IMR-90 (cell line): ENCODE measurements at regions not wholly inside any gene's neighbourhood (a gene's known extent, or its start where the extent isn't known, plus 50 kb on each side); places are given as distances from the start of the nearest gene placed in this dataset.

Experiments
- ATAC-seq: fragments of 200-7000 bp; cut with Tn5 transposase; 2 replicates; pipeline ENCODE4 v1.9.1; 2020; ENCODE audit warnings: low read depth, mild to moderate bottlenecking, moderate library complexity
- BruUV-seq: library from RNA; stranded (reverse); fragments of 400-500 nt; replicated peaks from 2 replicates; lab custom pipeline; 2021; lab: Mats Ljungman, UMichigan
- CTCF ChIA-PET: fragments of 300-600 bp; formaldehyde crosslinking; extraction: SDS; loops from one replicate; lab custom pipeline; 2021; ENCODE audit warnings: antibody characterized with exemption; lab: Yijun Ruan, JAX
- POLR2A ChIA-PET: fragments of 300-600 bp; sonication (Branson Sonifier 250); formaldehyde crosslinking; loops from one replicate; lab custom pipeline; 2022; ENCODE audit warnings: antibody characterized with exemption; ENCODE audit not compliant: unreplicated experiment; lab: Charles Lee
- DNase-seq: peaks from one replicate; pipeline ENCODE4 v3.0.0; 2013
- H2AFZ ChIP-seq: replicated peaks from 2 replicates; pipeline ENCODE3; 2013; ENCODE audit warnings: low read length, mild to moderate bottlenecking; ENCODE audit not compliant: poor library complexity
- H2AK5ac ChIP-seq: 2 replicates; pipeline ENCODE4 v1.6.1; 2013; ENCODE audit warnings: low read depth, low read length, inconsistent platforms
- H2AK9ac ChIP-seq: replicated peaks from 2 replicates; pipeline ENCODE3; 2013; ENCODE audit warnings: mild to moderate bottlenecking, low read depth, low read length, moderate library complexity; ENCODE audit not compliant: poor library complexity
- H2BK120ac ChIP-seq: 2 replicates; pipeline ENCODE4 v1.6.1; 2013; ENCODE audit warnings: low read depth, low read length, inconsistent platforms
- H2BK15ac ChIP-seq: 3 replicates; pipeline ENCODE4 v1.6.1; 2013; ENCODE audit warnings: low read depth, low read length, inconsistent platforms
- H2BK20ac ChIP-seq: 2 replicates; pipeline ENCODE4 v1.6.1; 2013; ENCODE audit warnings: low read depth, mild to moderate bottlenecking, inconsistent platforms, low read length, moderate library complexity
- H2BK5ac ChIP-seq: 2 replicates; pipeline ENCODE4 v1.6.1; 2013; ENCODE audit warnings: mild to moderate bottlenecking, low read depth, low read length, inconsistent platforms; ENCODE audit not compliant: poor library complexity, severe bottlenecking
- H3K14ac ChIP-seq: replicated peaks from 2 replicates; pipeline ENCODE4 v1.6.1; 2013; ENCODE audit warnings: low read depth, low read length, inconsistent platforms
- H3K18ac ChIP-seq: 2 replicates; pipeline ENCODE4 v1.6.1; 2013; ENCODE audit warnings: low read depth, low read length, control low read depth
- H3K23ac ChIP-seq: 2 replicates; pipeline ENCODE4 v1.6.1; 2013; ENCODE audit warnings: low read depth, low read length, inconsistent platforms
- H3K27ac ChIP-seq: 2 replicates; pipeline ENCODE4 v1.5.1; 2013; ENCODE audit warnings: mild to moderate bottlenecking, control low read depth, low read length; ENCODE audit not compliant: insufficient read depth
- H3K27me3 ChIP-seq: 2 replicates; pipeline ENCODE4 v1.6.1; 2013; ENCODE audit warnings: low read length; ENCODE audit not compliant: control insufficient read depth, insufficient read depth
- H3K36me3 ChIP-seq: 2 replicates; pipeline ENCODE4 v1.6.1; 2013; ENCODE audit warnings: low read length, mixed read lengths; ENCODE audit not compliant: control insufficient read depth, insufficient read depth
- H3K4ac ChIP-seq: 2 replicates; pipeline ENCODE4 v1.6.1; 2013; ENCODE audit warnings: low read depth, low read length, inconsistent platforms
- H3K4me1 ChIP-seq: 2 replicates; pipeline ENCODE4 v1.6.1; 2013; ENCODE audit warnings: low read length, mixed read lengths; ENCODE audit not compliant: control insufficient read depth, insufficient read depth
- H3K4me2 ChIP-seq: 2 replicates; pipeline ENCODE4 v1.6.1; 2013; ENCODE audit warnings: low read depth, mild to moderate bottlenecking, control low read depth, low read length, moderate library complexity
- H3K4me3 ChIP-seq: 2 replicates; pipeline ENCODE4 v1.5.1; 2013; ENCODE audit warnings: low read depth, mild to moderate bottlenecking, control low read depth, low read length, moderate library complexity; ENCODE audit not compliant: insufficient read depth
- H3K56ac ChIP-seq: 2 replicates; pipeline ENCODE4 v1.6.1; 2013; ENCODE audit warnings: low read length, inconsistent platforms; ENCODE audit not compliant: insufficient read depth; ENCODE audit errors: extremely low read depth
- H3K79me1 ChIP-seq, 2 experiments: 2 replicates each; pipeline ENCODE4 v1.6.1; 2013; ENCODE audit warnings: low read length in 2 of 2, inconsistent platforms in 1 of 2, low read depth in 1 of 2
- H3K9ac ChIP-seq: 2 replicates; pipeline ENCODE4 v1.6.1; 2013; ENCODE audit warnings: low read depth, low read length, control low read depth
- H3K9me1 ChIP-seq: 2 replicates; pipeline ENCODE4 v1.6.1; 2013; ENCODE audit warnings: low read length, inconsistent platforms; ENCODE audit not compliant: insufficient read depth
- H3K9me3 ChIP-seq: 2 replicates; pipeline ENCODE4 v1.6.1; 2013; ENCODE audit warnings: low read length; ENCODE audit not compliant: control insufficient read depth, insufficient read depth
- H4K20me1 ChIP-seq: 2 replicates; pipeline ENCODE4 v1.6.1; 2013; ENCODE audit warnings: low read length, inconsistent platforms; ENCODE audit not compliant: insufficient read depth
- H4K5ac ChIP-seq: 2 replicates; pipeline ENCODE4 v1.6.1; 2013; ENCODE audit warnings: mild to moderate bottlenecking, low read depth, low read length, control low read depth
- H4K8ac ChIP-seq, 2 experiments: 2 replicates each; pipeline ENCODE4 v1.6.1; 2013; ENCODE audit warnings: low read depth in 2 of 2, low read length in 2 of 2, control low read depth in 1 of 2, inconsistent platforms in 1 of 2
- H4K91ac ChIP-seq: 2 replicates; pipeline ENCODE4 v1.6.1; 2013; ENCODE audit warnings: low read depth, low read length, inconsistent platforms; ENCODE audit not compliant: insufficient read depth
- CTCF ChIP-seq: conservative IDR thresholded peaks from 2 replicates; pipeline ENCODE4 v1.5.1; 2012; ENCODE audit warnings: mild to moderate bottlenecking, low read depth, low read length, improper control_type of control experiment
- MXI1 ChIP-seq: IDR thresholded peaks from 2 replicates; pipeline ENCODE4 v1.6.1; 2012; ENCODE audit warnings: low read depth, mild to moderate bottlenecking, low read length, moderate library complexity, borderline replicate concordance
- RFX5 ChIP-seq: IDR thresholded peaks from 2 replicates; pipeline ENCODE4 v1.8.0; 2012; ENCODE audit warnings: low read depth, mild to moderate bottlenecking, low read length, moderate library complexity
- WGBS, 2 experiments: methylation state at CpG; one replicate each; pipeline versions ENCODE4 v1.1.5 to v1.1.7; 2013; ENCODE audit warnings: missing lambda C conversion rate in 2 of 2; ENCODE audit not compliant: insufficient read length in 1 of 2; ENCODE audit errors: extremely low coverage in 2 of 2; 5-methylcytosine and 5-hydroxymethylcytosine counted together
- dilution Hi-C: fragments of 300-500 bp; cut with HindIII; formaldehyde crosslinking; loops from one replicate; pipeline ENCODE4 v1.14.3; 2018; ENCODE audit warnings: low sequenced_read_pairs; ENCODE audit not compliant: unreplicated experiment
- in situ Hi-C: fragments of 300-500 bp; cut with MboI; formaldehyde crosslinking; loops from 3 replicates; pipeline ENCODE4 v1.14.3; 2019; ENCODE audit warnings: low sequenced_read_pairs, inconsistent platforms, mixed read lengths
- intact Hi-C: fragments of 100-400 bp; cut with micrococcal nuclease; formaldehyde crosslinking; loops from 2 replicates; pipeline ENCODE4 v1.10.0; 2022

GRCh38 chr13:74703855-74704387 lies 569.7 kb upstream of the KLF12 start:
- Histone ChIP-seq H4K8ac (no peak overlapping the region), H2BK5ac (no peak overlapping the region), H2AFZ (no peak overlapping the region), H3K9ac (no peak overlapping the region), H3K23ac (no peak overlapping the region), H3K56ac (no peak overlapping the region), H2AK5ac (no peak overlapping the region), H3K4me1 (no peaks in the 10 kb centered on the region), H4K91ac (no peak overlapping the region), H2BK20ac (no peak overlapping the region), H2BK15ac (no peak overlapping the region), H4K5ac (no peak overlapping the region), H3K9me3 (no peaks in the 10 kb centered on the region), H4K20me1 (no peaks in the 10 kb centered on the region), H3K36me3 (no peaks in the 10 kb centered on the region), H3K27me3 (no peaks in the 10 kb centered on the region), H3K27ac (no peak overlapping the region), H3K4me3 (no peak overlapping the region), H3K18ac (no peak overlapping the region), H3K4ac (no peak overlapping the region), H3K14ac (no peak overlapping the region), H3K79me1 (no peaks in the 10 kb centered on the region), H2BK120ac (no peak overlapping the region), H3K4me2 (no peak overlapping the region), H3K9me1 (no peaks in the 10 kb centered on the region), H2AK9ac (no peak overlapping the region)
- dilution Hi-C loops, result no loop called here
- CTCF ChIA-PET, result no interaction called here
- in situ Hi-C loops, result no loop called here
- POLR2A ChIA-PET, result no interaction called here
- WGBS, 2 experiments, result no CpG with 5 or more reads among the region's 3 CpGs
- TF ChIP-seq RFX5 (no peak), MXI1 (no peak), CTCF (no peak)
- ATAC-seq, result no peak
- intact Hi-C loops, result no loop called here
- no peak for DNase-seq
- BruUV-seq, result no TSS peak
